ENCODE measurements at regions not wholly inside any gene's neighbourhood (a gene's known extent, or its start where the extent isn't known, plus 50 kb on each side); places are given as distances from the start of the nearest gene placed in this dataset.

DNA sequence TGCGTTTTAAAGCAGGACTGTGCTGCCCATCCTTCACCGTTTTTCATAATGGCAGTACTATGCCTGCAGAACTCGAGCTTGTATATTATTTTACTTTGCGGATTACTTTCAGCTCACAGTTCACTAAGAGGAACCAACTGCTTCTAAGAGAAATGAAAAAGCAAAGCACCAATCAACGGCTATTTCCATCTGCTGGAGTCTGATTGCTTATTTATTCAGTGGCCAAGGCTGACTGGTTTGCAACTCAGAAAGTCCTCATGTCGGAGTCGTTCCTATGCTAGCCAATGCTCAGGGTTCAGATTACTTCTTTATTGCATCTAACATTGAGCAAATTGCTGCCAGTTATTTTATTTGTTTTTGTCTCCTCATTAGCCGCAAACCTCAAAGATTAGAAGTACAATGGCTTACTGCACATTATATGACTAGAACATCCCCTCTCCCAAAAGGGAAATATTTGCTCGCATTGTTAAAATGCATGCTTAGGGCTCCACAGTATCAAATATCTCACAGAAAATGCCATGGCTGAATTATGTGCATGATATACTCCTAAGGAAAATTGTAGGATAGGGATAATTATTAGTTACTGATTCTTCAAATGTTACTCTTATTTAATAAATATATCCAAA lies 1628.2 kb upstream of the ADGRL3 start:
- no peak for DNase-seq
- Histone ChIP-seq H3K36me3 (replicated peaks) (no peaks in the 10 kb centered on the region), H3K27ac (no peak overlapping the region), H3K27me3 (replicated peaks) (no peaks in the 10 kb centered on the region), H3K4me3 (ENCODE audit: low read depth, low read length) (no peak overlapping the region)
- in situ Hi-C loops (cut with HindIII; ENCODE audit: low pct_ligation_motif_present, low sequenced_read_pairs), result no loop called here
- TF ChIP-seq, protein P1, sequence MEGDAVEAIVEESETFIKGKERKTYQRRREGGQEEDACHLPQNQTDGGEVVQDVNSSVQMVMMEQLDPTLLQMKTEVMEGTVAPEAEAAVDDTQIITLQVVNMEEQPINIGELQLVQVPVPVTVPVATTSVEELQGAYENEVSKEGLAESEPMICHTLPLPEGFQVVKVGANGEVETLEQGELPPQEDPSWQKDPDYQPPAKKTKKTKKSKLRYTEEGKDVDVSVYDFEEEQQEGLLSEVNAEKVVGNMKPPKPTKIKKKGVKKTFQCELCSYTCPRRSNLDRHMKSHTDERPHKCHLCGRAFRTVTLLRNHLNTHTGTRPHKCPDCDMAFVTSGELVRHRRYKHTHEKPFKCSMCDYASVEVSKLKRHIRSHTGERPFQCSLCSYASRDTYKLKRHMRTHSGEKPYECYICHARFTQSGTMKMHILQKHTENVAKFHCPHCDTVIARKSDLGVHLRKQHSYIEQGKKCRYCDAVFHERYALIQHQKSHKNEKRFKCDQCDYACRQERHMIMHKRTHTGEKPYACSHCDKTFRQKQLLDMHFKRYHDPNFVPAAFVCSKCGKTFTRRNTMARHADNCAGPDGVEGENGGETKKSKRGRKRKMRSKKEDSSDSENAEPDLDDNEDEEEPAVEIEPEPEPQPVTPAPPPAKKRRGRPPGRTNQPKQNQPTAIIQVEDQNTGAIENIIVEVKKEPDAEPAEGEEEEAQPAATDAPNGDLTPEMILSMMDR (IDR thresholded peaks at IDR 0.05; ENCODE audit: low read depth, low read length, missing control alignments), result no peak

DNA sequence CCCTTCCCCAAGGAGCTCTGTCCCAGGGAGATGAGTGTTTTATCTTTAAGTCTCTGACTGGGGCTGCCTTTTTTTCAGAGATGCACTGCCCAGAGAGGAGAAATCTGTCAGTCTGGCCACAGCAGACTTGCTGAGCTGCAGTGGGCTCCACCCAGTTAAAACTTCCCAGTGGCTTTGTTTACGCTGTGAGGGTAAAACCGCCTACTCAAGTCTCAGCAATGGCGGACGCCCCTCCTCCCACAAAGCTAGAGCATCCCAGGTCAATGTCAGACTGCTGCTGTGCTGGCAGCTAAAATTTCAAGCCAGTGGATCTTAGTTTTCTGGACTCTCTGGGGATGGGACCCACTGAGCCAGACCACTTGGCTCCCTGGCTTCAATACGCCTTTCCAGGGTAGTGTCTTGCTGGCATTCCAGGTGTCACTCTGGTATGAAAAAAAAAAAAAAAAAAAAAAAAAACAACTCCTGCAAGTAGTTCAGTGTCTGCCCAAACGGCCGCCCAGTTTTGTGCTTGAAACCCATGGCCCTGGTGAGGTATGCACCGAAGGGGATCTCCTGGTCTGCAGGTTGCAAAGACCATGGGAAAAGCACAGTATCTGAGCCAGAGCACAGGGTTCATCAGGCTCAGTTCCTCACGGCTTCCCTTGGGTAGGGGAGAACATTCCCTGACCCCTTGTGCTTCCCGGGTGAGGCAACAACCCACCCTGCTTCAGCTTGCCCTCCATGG lies 1616.1 kb upstream of the ADGRL3 start:
- no peaks in the 10 kb centered on the region for H3K27me3 ChIP-seq (replicated peaks)
- H3K27ac ChIP-seq, result no peak overlapping the region
- no peak for DNase-seq
- in situ Hi-C loops (cut with HindIII; ENCODE audit: low pct_ligation_motif_present, low sequenced_read_pairs), result no loop called here
- TF ChIP-seq, protein P1 (IDR thresholded peaks at IDR 0.05; ENCODE audit: low read depth, low read length, missing control alignments), result no peak
- no peak overlapping the region for H3K4me3 ChIP-seq (ENCODE audit: low read depth, low read length)
- no peaks in the 10 kb centered on the region for H3K36me3 ChIP-seq (replicated peaks)

DNA sequence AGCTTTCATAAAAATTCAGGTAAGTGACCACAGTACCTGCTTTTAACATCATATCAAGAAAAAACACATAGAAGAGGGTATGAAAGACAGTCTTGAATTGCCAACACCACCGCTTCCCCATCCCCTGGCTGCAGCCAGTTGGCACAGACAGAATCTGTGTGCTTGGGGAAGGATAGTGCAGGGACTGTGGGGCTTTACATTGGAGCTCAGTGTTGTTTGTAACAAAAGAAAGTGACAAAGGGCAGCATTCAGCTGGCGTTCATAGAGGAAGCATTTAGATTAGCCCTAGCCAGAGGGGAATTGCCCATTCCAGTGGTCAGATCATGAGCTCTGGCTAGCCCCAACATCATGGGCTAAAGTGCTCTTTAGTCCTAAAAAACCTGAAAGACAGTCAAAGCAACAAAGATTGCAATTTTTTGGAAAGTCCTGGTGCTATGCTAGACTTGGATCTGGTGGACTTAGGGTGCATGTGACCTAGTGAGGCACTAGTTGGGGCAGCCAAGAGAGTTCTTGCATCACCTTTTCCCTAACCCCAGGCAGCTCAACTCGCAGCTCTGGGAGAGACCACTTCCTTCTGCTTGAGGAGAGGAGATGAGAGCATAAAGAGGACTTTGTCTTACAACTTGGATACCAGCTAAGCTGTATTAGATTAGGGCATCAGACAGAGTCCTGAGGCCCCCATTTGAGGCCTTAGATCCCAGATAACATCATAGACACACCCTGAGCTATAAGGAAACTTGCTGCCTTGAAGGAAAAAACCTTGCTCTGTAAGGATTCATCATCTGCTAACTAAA lies 1602.4 kb upstream of the ADGRL3 start:
- TF ChIP-seq, protein P1 (IDR thresholded peaks at IDR 0.05; ENCODE audit: low read depth, low read length, missing control alignments), result no peak
- Histone ChIP-seq H3K36me3 (replicated peaks) (no peaks in the 10 kb centered on the region), H3K4me3 (ENCODE audit: low read depth, low read length) (no peak overlapping the region), H3K27me3 (replicated peaks) (no peaks in the 10 kb centered on the region), H3K27ac (no peak overlapping the region)
- in situ Hi-C loops (cut with HindIII; ENCODE audit: low pct_ligation_motif_present, low sequenced_read_pairs), result no loop called here
- no peak for DNase-seq

DNA sequence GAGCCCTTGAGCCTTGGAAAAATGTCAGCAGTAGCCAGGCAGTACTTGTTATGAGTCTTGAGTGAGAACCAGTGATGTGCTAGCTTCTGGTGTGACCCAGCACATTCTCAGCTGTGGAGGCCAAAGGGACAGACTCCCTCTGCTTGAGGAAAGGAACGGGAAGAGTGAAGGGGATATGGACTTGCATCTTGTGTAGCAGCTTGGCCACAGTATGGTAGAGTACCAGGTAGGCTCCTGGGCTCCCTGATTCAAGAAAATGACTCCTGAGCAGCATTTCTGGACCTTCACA lies 1601.9 kb upstream of the ADGRL3 start:
- H3K27ac ChIP-seq, result no peak overlapping the region
- no peak overlapping the region for H3K4me3 ChIP-seq (ENCODE audit: low read depth, low read length)
- DNase-seq, result no peak
- H3K36me3 ChIP-seq (replicated peaks), result no peaks in the 10 kb centered on the region
- H3K27me3 ChIP-seq (replicated peaks), result no peaks in the 10 kb centered on the region
- in situ Hi-C loops (cut with HindIII; ENCODE audit: low pct_ligation_motif_present, low sequenced_read_pairs), result no loop called here
- TF ChIP-seq, protein P1 (IDR thresholded peaks at IDR 0.05; ENCODE audit: low read depth, low read length, missing control alignments), result no peak

DNA sequence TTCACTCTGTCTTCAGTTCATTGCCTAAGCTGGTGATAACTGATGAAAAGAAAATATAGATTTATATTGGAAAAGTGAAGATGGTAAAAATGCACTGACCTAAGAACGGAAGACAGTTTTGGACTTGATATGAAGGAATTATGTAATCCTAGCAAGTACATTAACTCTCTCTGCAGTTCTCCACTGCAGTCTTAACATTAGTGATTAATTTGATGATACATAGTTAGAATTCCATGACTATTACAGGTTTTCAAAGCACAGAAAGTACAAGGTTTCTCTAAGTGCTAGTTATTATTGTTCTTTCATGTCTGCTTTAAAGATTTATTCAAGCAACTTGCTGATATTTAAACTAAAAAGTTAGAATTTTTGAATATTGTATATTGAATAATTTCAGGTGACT lies 1591.7 kb upstream of the ADGRL3 start:
- in situ Hi-C loops (cut with HindIII; ENCODE audit: low pct_ligation_motif_present, low sequenced_read_pairs), result no loop called here
- Histone ChIP-seq H3K4me3 (ENCODE audit: low read depth, low read length) (no peak overlapping the region), H3K27ac (no peak overlapping the region), H3K27me3 (replicated peaks) (no peaks in the 10 kb centered on the region), H3K36me3 (replicated peaks) (no peaks in the 10 kb centered on the region)
- TF ChIP-seq, protein P1 (IDR thresholded peaks at IDR 0.05; ENCODE audit: low read depth, low read length, missing control alignments), result no peak
- no peak for DNase-seq
